ENCODE measurements at regions not wholly inside any gene's neighbourhood (a gene's known extent, or its start where the extent isn't known, plus 50 kb on each side); places are given as distances from the start of the nearest gene placed in this dataset.

GRCh38 chr2:177051278-177051677 is 161.3 kb upstream of the HNRNPA3 start:
- H3K27me3 Mint-ChIP-seq: peaks cover 4% of the 10 kb centered on the region
- no peaks in the 10 kb centered on the region for H3K4me1 Mint-ChIP-seq
- no peaks in the 10 kb centered on the region for H3K36me3 Mint-ChIP-seq
- H3K27ac Mint-ChIP-seq: no peak overlapping the region
- H3K9me3 Mint-ChIP-seq: peaks cover 3 to 7% (median 5%) of the 10 kb centered on the region in 3 donors
- no peak overlapping the region for H3K4me3 Mint-ChIP-seq

DNA sequence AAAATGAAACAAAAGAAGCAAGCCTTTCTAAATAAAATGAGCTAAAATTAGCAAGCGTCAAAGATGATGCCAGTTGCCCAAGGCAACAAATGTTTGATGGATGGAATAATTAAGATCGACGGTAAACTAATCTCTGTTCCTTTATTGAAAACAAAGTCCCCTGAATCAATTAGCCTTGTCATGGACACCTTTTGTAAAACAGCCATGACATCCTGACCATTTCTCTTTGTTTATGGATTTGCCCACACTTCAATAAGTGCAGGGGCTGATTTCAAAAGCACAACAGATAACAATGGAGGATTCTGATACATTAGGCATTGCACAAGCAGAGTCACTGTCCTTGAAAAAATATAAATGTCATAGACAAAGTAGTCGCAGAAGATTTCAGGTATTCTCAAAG is 160.1 kb upstream of the HNRNPA3 start:
- Mint-ChIP-seq H3K9me3 (peaks cover 3 to 6% (median 5%) of the 10 kb centered on the region in 3 donors), H3K27me3 (peaks cover 4% of the 10 kb centered on the region), H3K4me1 (no peaks in the 10 kb centered on the region), H3K36me3 (no peaks in the 10 kb centered on the region), H3K4me3 (no peak overlapping the region), H3K27ac (no peak overlapping the region)

DNA sequence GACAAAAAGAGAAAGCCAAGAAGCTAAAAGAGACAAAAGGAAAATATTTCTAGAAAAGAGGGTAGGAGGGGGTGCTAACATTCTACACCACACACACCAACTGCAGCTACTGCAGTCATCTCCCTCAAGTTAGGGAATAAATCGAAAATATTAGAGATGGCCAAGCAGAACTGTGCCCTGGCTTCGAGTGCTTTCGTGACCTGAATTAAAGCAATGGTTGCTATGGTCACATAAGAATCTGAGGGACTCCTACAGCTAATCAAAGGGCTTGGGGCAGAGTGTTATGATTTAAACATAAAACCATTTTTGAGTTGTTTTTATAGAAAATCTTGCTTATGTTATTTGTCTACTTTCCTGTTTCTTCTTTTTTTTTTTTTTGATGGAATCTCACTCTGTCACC is 159.6 kb upstream of the HNRNPA3 start:
- Mint-ChIP-seq H3K9me3 (peaks cover 0 to 4% (median 3%) of the 10 kb centered on the region in 3 donors), H3K27ac (no peak overlapping the region), H3K36me3 (no peaks in the 10 kb centered on the region), H3K4me1 (no peaks in the 10 kb centered on the region), H3K4me3 (no peak overlapping the region), H3K27me3 (peaks cover 3% of the 10 kb centered on the region)

DNA sequence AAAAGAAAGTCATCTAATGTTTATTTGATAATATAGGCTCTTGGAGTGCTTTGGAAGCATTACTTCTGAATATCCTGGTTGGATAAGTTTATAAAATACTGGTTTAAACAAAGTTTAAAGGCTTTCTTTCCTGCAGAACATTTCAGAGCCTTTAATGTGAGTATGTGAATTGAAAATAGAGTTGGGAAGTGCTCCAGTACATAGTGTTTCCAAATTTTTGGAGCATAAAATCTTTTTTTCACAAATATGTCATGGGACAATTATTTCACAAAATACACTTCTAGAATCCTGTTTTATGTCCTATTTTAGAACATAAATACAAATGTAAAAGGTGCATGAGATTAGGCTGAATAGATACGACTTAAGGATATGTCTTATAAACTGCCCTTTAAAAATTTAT is 158.9 kb upstream of the HNRNPA3 start:
- H3K4me3 Mint-ChIP-seq: no peak overlapping the region
- H3K9me3 Mint-ChIP-seq: peaks cover 0 to 4% (median 3%) of the 10 kb centered on the region in 3 donors
- no peak overlapping the region for H3K27ac Mint-ChIP-seq
- peaks cover 3% of the 10 kb centered on the region for H3K27me3 Mint-ChIP-seq
- no peaks in the 10 kb centered on the region for H3K4me1 Mint-ChIP-seq
- no peaks in the 10 kb centered on the region for H3K36me3 Mint-ChIP-seq

- no peak overlapping the region for H3K27ac Mint-ChIP-seq
These were observed 156.1 kb upstream of the HNRNPA3 start for GRCh38 chr2:177056481-177056929.

DNA sequence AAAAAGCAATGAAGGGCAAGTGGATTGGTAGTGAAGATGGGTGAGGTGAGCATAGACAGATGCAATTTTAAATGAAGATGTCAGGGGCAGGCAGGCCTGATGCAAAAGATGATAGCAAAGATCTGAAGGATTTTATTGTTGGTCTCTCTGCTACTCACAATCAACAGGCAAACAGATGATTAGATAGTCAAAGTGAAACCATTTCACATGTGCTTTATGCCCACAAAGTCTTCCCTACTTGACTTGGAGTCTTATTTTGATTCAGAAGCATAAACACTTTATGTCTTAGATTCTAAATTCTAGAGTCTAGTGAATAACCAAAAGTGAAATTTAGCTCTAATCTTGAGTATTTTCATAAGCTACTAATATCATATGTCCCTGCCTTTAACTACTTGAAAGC is 153.8 kb upstream of the HNRNPA3 start:
- H3K36me3 Mint-ChIP-seq: no peaks in the 10 kb centered on the region
- no peaks in the 10 kb centered on the region for H3K4me1 Mint-ChIP-seq
- H3K4me3 Mint-ChIP-seq: no peak overlapping the region
- H3K27ac Mint-ChIP-seq: no peak overlapping the region
- no peaks in the 10 kb centered on the region for H3K9me3 Mint-ChIP-seq
- H3K27me3 Mint-ChIP-seq: peaks cover 2% of the 10 kb centered on the region

More at GRCh38 chr2:177056481-177056929, 156.1 kb upstream of the HNRNPA3 start:
- H3K36me3 Mint-ChIP-seq: no peaks in the 10 kb centered on the region
- no peaks in the 10 kb centered on the region for H3K27me3 Mint-ChIP-seq
- H3K9me3 Mint-ChIP-seq: no peaks in the 10 kb centered on the region
- no peak overlapping the region for H3K4me3 Mint-ChIP-seq
- no peaks in the 10 kb centered on the region for H3K4me1 Mint-ChIP-seq

DNA sequence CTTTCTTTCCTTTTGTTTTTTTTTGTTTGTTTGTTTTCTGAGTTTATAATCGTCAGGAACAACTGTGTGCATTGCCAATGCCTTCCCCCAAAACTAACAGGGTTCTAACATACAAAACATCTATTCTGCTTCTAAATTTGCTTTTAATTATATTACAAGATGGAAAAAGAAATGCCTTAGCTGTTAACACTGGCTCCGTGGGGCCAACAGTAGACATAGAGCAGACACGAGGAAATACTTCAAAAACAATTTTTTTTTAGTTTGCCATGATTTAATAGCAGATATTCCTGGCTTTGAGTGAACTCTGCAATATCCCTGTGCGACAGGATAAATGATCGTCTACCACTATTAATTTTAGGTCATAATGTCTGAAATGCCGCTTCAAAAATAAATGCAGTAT is 153.3 kb upstream of the HNRNPA3 start:
- H3K27me3 Mint-ChIP-seq: peaks cover 2% of the 10 kb centered on the region
- H3K9me3 Mint-ChIP-seq: no peaks in the 10 kb centered on the region
- no peaks in the 10 kb centered on the region for H3K36me3 Mint-ChIP-seq

GRCh38 chr2:177063331-177063730 is 149.3 kb upstream of the HNRNPA3 start:
- H3K36me3 Mint-ChIP-seq: no peaks in the 10 kb centered on the region
- H3K27ac Mint-ChIP-seq: no peak overlapping the region
- H3K4me3 Mint-ChIP-seq: no peak overlapping the region
- no peaks in the 10 kb centered on the region for H3K9me3 Mint-ChIP-seq
- no peaks in the 10 kb centered on the region for H3K4me1 Mint-ChIP-seq
- H3K27me3 Mint-ChIP-seq: peaks cover 2% of the 10 kb centered on the region

More for the DNA sequence above, 153.3 kb upstream of the HNRNPA3 start:
- Mint-ChIP-seq H3K4me1 (no peaks in the 10 kb centered on the region), H3K27ac (no peak overlapping the region), H3K4me3 (no peak overlapping the region)

GRCh38 chr2:177064422-177064821 is 148.2 kb upstream of the HNRNPA3 start:
- Mint-ChIP-seq H3K27ac (no peak overlapping the region), H3K4me3 (no peak overlapping the region), H3K27me3 (peaks cover 2% of the 10 kb centered on the region), H3K4me1 (no peaks in the 10 kb centered on the region), H3K36me3 (no peaks in the 10 kb centered on the region), H3K9me3 (no peaks in the 10 kb centered on the region)

DNA sequence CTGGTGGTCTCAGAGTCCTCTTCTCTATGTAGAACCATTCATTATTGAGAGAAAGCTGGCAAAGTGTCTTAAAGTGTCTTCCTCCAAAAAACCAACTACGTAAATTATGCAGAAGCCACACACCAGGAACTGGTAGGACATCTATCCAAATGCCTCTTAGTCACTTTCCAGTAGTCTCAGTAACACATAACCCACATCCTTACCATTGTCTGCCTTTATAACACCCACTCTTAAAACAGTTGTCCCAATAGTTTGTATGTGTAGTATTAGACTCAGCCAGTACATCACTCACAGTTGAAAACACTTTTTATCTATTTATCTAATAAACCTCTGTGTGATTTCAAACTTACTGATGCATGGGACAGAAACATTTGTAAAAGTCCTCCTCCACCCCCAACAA is 143.6 kb upstream of the HNRNPA3 start:
- Mint-ChIP-seq H3K9me3 (peaks cover 0 to 6% (median 2%) of the 10 kb centered on the region in 3 donors), H3K36me3 (no peaks in the 10 kb centered on the region), H3K27me3 (no peaks in the 10 kb centered on the region), H3K27ac (no peak overlapping the region), H3K4me1 (no peaks in the 10 kb centered on the region), H3K4me3 (no peak overlapping the region)

- Mint-ChIP-seq H3K4me1 (no peaks in the 10 kb centered on the region), H3K27me3 (peaks cover 6% of the 10 kb centered on the region), H3K9me3 (peaks cover 0 to 6% (median 2%) of the 10 kb centered on the region in 3 donors), H3K36me3 (no peaks in the 10 kb centered on the region), H3K27ac (no peak overlapping the region), H3K4me3 (no peak overlapping the region)
These were observed 140.5 kb upstream of the HNRNPA3 start for GRCh38 chr2:177072090-177072489.

DNA sequence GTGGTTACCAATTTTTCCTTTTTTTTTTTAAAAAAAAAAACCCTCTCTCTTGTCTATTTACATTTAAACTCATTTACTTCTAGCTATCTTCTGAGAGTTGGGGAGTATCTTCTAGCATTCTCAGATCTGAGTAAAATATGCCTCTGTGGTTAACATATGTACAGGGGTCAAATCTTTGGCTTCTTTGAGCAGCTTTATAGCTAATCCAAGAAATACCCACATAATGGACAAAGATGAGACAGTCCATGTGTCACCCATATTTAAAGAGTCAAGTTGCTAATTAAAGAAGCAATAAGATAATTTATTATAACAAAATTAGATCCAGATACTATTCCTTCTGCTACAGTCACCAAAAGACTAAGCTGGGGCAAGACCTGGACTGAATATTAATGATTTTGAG is 139.0 kb upstream of the HNRNPA3 start:
- Mint-ChIP-seq H3K4me1 (no peaks in the 10 kb centered on the region), H3K4me3 (no peak overlapping the region), H3K9me3 (peaks cover 0 to 6% (median 2%) of the 10 kb centered on the region in 3 donors), H3K27me3 (peaks cover 6% of the 10 kb centered on the region), H3K36me3 (no peaks in the 10 kb centered on the region), H3K27ac (no peak overlapping the region)

DNA sequence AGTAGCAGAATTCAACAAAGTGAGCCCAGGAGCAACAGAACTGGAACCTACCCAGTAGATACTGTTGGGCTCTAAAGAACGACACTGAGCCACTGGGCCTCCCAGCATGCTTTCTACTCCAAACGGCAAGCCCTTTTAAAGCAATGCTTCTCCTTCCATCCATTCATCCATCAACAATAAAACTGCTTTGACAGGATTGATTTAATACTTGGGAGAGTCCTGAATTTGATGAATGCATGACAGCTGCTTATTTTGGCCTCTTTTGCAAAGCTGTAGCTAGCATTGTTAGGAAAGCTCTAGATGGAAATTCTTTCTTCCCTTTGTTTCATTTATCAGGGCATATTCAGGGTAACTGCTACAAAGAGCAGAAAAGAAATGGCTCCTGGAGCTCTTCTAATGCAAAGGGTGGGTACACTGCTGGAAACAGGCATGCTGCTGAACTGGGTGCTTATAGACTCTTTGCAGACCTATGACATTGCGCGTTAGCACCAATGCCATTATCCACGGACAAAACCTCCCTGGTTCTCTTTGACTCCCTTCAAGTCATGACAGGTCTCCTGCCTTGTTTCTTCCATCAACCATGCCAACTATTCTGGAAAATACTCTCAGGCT is 138.4 kb upstream of the HNRNPA3 start:
- H3K36me3 Mint-ChIP-seq: no peaks in the 10 kb centered on the region
- H3K27me3 Mint-ChIP-seq: peaks cover 6% of the 10 kb centered on the region
- no peak overlapping the region for H3K4me3 Mint-ChIP-seq
- H3K4me1 Mint-ChIP-seq: no peaks in the 10 kb centered on the region
- H3K9me3 Mint-ChIP-seq: peaks cover 0 to 9% (median 2%) of the 10 kb centered on the region in 3 donors
- H3K27ac Mint-ChIP-seq: no peak overlapping the region

GRCh38 chr2:177075254-177075653 is 137.3 kb upstream of the HNRNPA3 start:
- Mint-ChIP-seq H3K27me3 (peaks cover 14% of the 10 kb centered on the region), H3K36me3 (no peaks in the 10 kb centered on the region), H3K4me1 (no peaks in the 10 kb centered on the region), H3K27ac (no peak overlapping the region), H3K9me3 (peaks cover 0 to 9% (median 2%) of the 10 kb centered on the region in 3 donors), H3K4me3 (no peak overlapping the region)

DNA sequence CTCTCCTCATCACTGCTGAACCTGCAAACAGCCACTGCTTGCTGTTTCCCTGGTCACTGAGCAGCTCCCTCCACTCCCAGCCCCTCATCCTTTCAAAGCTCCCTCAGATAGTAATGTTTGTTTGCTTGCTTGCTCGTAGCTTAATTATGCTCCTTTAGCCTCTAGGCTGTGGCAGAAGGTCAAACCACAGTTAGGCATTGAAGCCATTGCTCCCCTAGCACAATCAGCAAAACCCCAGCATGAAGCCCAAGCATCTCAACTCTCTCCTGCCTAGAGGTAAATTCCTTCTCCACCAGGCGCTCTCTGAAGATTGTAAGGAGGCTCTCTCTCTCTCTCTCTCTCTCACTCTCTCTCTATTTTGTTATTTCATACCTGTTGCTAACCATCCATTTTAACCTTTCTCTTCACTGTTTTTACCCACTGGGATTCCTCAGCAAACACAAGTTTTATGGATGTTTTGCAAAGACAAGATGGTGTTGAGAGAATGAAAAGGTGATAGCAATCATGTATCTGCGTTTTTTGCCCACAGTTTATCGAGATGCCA is 135.9 kb upstream of the HNRNPA3 start:
- H3K9me3 Mint-ChIP-seq: peaks cover 0 to 4% (median 0%) of the 10 kb centered on the region in 3 donors
- H3K27ac Mint-ChIP-seq: no peak overlapping the region
- H3K27me3 Mint-ChIP-seq: peaks cover 16% of the 10 kb centered on the region
- H3K36me3 Mint-ChIP-seq: no peaks in the 10 kb centered on the region
- H3K4me3 Mint-ChIP-seq: no peak overlapping the region
- no peaks in the 10 kb centered on the region for H3K4me1 Mint-ChIP-seq

- no peak overlapping the region for H3K27ac Mint-ChIP-seq
- no peaks in the 10 kb centered on the region for H3K36me3 Mint-ChIP-seq
- H3K9me3 Mint-ChIP-seq: peaks cover 0 to 4% (median 0%) of the 10 kb centered on the region in 3 donors
- no peak overlapping the region for H3K4me3 Mint-ChIP-seq
- no peaks in the 10 kb centered on the region for H3K4me1 Mint-ChIP-seq
- H3K27me3 Mint-ChIP-seq: peaks cover 16% of the 10 kb centered on the region
These were observed 134.8 kb upstream of the HNRNPA3 start for GRCh38 chr2:177077778-177078177.

Data from IgD-negative memory B cell (primary cell).